ENCODE measurements at regions not wholly inside any gene's neighbourhood (a gene's known extent, or its start where the extent isn't known, plus 50 kb on each side); places are given as distances from the start of the nearest gene placed in this dataset.

GRCh38 chr20:22370137-22370536 is 214.2 kb downstream of the FOXA2 start:
- no peak for DNase-seq (ENCODE audit: low read depth)

DNA sequence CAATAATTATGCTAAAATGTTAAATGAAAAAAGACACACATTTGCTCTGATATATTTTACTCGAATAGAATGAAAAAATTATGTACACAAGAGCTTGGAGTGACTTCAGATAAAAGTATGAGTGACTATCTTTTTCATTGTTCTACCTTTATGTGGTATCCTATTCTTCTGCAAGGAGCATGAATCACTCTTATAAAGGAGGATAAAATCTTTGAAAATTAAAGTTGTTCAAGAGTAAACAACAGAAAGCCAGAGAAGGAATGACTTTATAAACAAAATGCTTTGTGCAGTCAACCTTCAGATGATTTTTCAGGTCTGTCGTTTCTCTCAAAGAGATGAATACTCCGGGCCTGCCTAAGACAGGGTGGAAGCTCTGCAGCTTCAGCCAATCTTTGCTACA is 215.3 kb downstream of the FOXA2 start:
- DNase-seq (ENCODE audit: low read depth), result no peak

- no peak for DNase-seq (ENCODE audit: low read depth)
These were observed 216.1 kb downstream of the FOXA2 start for GRCh38 chr20:22368235-22368634.

GRCh38 chr20:22366631-22367030 is 217.7 kb downstream of the FOXA2 start:
- DNase-seq (ENCODE audit: low read depth), result no peak

- peak; percentile 31 for DNase-seq (ENCODE audit: low read depth)
These were observed 229.7 kb downstream of the FOXA2 start for GRCh38 chr20:22354647-22355046.

GRCh38 chr20:22353586-22353985 is 230.8 kb downstream of the FOXA2 start:
- DNase-seq (ENCODE audit: low read depth), result no peak

DNA sequence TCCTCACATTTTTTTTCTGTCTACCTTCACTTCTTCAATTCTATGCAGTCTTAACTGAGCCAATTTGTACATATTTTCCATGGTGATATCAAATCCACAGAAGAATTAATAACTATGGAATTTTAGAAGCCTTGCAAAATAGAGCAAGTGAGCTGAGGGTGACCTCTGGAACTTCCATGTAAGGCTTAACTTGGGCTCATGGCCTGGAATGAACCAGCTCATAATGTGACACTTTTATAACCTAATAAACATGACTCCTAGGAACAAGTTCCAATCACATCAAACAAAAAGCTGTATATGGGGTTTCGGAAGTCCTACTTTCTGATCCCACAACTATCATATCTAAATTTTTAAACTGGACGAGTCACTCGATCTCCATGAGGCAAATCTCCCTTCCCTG is 232.4 kb downstream of the FOXA2 start:
- DNase-seq (ENCODE audit: low read depth), result no peak

GRCh38 chr20:22350624-22351023 is 233.7 kb downstream of the FOXA2 start:
- DNase-seq (ENCODE audit: low read depth), result no peak

DNA sequence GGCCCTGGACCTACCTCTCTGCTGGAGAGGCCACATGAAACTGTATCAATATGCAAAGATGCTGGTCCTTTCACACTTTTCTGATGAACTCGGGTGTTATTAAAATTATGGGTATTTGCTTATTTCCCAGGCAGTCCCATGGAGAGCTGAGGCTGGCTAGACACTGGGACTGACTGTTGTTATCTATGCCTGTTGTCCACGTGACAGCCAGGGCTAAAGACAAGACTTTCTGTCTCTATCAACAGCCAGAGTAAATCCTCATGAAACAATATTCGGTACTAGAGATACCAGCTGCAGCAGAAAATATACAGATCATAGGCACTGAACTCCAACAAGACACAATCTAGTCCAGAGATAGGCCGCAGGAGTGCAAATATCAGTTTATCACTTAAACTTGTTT is 236.4 kb downstream of the FOXA2 start:
- DNase-seq (ENCODE audit: low read depth), result no peak

DNA sequence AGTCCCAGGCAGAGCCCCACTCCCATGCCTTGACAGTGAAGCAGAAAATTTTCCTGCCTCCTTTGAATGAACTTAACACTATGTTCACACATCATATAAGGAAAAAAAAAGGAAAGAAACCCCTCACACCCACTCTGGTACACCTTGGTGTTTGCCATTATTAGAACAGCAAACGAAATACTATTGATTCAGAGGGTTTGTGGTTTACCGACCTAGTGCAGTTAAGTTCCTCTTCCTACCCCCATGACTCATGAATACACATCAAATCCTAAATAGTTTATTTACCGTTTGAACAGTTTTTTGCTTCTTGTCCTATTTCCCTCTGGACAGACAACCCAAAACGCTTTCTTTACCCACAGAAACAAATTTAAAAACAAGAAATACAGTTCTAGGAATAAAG is 237.7 kb downstream of the FOXA2 start:
- DNase-seq (ENCODE audit: low read depth), result peak; percentile 44

DNA sequence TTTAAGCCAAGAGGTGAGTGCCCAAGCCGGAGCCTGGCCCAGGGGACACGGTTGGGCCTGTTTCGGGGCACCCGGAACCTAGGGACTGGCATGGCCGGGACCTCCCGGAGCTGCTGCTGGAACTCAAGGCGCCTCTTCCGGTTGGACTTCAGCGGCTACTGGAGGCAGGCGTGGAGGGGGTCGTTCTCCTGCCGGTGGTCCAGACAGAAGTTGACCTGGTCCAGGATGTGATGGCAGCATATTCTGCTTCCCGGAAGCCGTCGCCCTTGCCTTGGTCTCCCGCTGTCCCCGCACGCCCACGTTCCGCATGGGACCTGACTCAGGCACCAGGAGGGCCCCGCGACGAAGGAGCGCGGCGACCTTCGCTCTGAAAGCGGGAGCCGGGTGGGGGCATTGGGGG is 240.8 kb downstream of the FOXA2 start:
- DNase-seq (ENCODE audit: low read depth), result no peak

DNA sequence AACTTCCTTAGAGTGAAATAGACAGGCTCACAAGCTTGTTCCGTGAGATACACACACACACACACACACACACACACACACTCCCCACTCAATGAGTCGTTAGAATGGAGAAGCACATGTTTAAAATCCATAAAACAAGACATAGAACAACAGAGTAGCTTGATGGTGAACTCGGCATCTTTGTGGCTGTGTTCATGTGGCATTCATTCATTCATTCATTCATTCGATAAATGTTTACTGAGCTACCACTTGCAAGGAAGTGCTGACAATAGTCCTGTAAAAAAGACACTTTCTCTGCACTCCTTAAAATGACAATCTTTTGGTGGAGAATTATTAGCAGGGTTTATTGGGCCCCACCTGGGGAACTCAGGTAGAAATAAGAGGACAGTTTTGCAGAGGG is 242.0 kb downstream of the FOXA2 start:
- no peak for DNase-seq (ENCODE audit: low read depth)

- peak; percentile 50 for DNase-seq (ENCODE audit: low read depth)
These were observed 242.9 kb downstream of the FOXA2 start for GRCh38 chr20:22341508-22341907.

DNA sequence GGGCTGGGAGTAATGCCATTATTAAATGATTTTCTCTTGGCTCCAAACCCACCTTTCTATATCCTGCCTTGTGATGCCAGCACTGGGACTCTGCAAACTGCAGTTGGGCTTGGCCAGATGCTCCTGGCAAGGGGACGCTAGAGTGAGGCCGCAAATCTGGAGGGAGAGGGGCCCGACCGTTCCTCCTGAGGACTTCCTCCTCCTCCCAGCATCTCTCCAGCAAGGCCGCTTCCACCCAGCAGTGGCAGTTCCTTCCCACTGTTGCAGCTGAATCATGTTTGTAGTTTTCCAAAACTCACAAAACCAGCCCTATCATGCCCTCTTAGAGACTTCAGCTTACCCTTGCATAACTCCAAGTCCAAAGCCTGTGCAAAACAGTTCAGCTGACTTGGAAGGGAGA is 244.4 kb downstream of the FOXA2 start:
- DNase-seq (ENCODE audit: low read depth), result no peak

- peak; percentile 58 for DNase-seq (ENCODE audit: low read depth)
These were observed 245.1 kb downstream of the FOXA2 start for GRCh38 chr20:22339091-22339881.

DNA sequence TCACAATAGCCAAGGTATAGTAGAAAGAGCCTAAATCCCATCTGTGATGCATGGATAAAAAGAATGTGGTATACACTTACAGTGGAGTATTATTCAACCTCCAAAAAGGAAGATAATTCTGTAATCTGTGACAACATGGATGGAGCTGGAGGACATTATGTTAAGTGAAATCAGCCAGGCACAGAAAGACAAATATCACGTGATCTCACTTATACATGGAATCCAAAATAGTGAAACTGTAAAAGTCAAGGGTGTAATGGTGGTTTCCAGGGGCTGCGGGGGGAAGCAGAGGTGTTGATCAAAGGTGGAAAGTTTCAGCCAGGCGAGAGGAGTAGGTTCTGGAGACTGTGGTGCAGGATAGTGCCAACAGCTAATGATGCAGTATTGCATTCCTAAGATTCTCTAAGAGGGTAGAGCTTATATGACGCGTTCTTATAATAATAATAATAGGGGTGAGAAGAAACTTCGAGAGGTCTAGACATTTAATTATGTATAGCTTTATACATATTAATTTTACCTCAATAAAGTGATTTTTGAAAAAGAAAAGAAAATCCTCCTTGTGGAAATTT is 246.1 kb downstream of the FOXA2 start:
- no peak for DNase-seq (ENCODE audit: low read depth)

DNA sequence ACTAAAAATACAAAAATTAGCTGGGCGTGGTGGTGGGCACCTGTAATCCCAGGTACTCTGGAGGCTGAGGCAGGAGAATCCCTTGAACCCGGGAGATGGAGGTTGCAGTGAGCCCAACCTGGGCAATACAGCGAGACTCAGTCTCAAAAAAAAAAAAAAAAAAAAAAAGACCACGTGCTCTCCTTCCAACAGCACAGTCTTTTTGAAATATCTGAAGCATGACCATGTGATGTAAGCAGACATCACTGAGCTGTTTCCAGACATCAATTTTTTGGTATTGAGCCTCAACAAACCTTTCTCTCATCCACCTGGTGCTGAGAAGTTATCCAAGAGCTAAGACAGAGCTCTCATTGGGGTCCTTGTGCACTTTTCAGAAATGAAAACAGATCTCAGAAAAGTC is 249.2 kb downstream of the FOXA2 start:
- DNase-seq (ENCODE audit: low read depth), result no peak

GRCh38 chr20:22333885-22334545 is 250.4 kb downstream of the FOXA2 start:
- DNase-seq (ENCODE audit: low read depth), result peak; percentile 55

GRCh38 chr20:22324505-22324904 is 259.9 kb downstream of the FOXA2 start:
- no peak for DNase-seq (ENCODE audit: low read depth)

GRCh38 chr20:22322513-22322912 is 261.9 kb downstream of the FOXA2 start:
- no peak for DNase-seq (ENCODE audit: low read depth)

- no peak for DNase-seq (ENCODE audit: low read depth)
These were observed 263.2 kb downstream of the FOXA2 start for GRCh38 chr20:22321191-22321590.

- no peak for DNase-seq (ENCODE audit: low read depth)
These were observed 264.0 kb downstream of the FOXA2 start for GRCh38 chr20:22320245-22320915.

- no peak for DNase-seq (ENCODE audit: low read depth)
These were observed 268.6 kb downstream of the FOXA2 start for GRCh38 chr20:22315771-22316170.
